ENCODE measurements at regions not wholly inside any gene's neighbourhood (a gene's known extent, or its start where the extent isn't known, plus 50 kb on each side); places are given as distances from the start of the nearest gene placed in this dataset.
A peak's percentile ranks its signal among the peaks of the same experiment; 100 is the strongest.

GRCh38 chr12:92614001-92614400 is 88.8 kb upstream of the PLEKHG7 start:
- no peak for DNase-seq

DNA sequence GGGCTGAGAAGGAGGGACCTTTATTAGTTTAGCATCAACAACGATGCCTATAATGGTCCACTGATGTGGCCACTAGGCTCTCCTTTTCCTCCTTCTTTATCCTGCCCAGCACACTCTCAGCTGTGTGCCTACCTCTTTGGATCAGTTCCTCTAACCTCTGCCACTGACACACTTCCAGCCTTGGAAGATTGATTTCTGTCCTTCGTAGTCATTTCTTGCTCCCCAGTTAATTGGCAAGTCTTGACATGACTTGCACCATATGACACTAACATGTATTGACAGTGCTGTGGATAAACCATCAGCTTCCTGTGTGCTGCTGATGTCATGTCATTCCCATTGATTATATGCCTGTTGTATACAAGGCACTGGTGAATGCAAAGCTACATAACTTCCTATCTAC is 90.2 kb upstream of the PLEKHG7 start:
- no peak for DNase-seq

- DNase-seq: peak; percentile 27 to 39
Measured at GRCh38 chr12:92608151-92609091, 94.4 kb upstream of the PLEKHG7 start.

GRCh38 chr12:92606956-92607355 is 95.8 kb upstream of the PLEKHG7 start:
- DNase-seq: no peak

DNA sequence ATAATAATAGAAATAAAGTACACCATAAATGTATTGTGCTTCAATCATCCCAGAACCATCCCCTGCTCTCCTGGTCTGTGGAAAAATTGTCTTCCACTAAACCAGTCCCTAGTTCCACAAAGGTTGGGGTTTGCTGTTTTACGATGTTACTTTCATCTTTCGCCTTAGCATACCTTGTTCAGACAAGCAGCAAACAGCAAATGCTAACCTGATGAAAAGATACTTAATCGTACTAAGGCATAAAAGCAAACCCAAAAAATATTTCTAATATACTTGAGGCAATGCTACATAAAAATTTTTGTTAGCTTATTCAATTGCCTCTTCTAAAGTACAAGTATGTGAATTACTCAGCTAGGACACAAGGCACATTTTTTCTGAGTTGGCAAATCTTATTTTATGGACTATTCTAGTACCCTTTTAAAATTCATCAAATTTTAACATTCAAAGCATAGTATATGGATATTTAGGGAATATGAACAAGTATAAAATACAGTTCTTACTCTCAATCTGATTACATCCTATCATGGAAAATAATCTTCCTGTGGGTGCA is 97.1 kb upstream of the PLEKHG7 start:
- no peak for DNase-seq

- DNase-seq: no peak
Measured at GRCh38 chr12:92604786-92605185, 98.0 kb upstream of the PLEKHG7 start.

- DNase-seq: no peak
Measured at GRCh38 chr12:92603741-92604432, 98.9 kb upstream of the PLEKHG7 start.

GRCh38 chr12:92602930-92603623 is 99.7 kb upstream of the PLEKHG7 start:
- no peak for DNase-seq

GRCh38 chr12:92602476-92602875 is 100.3 kb upstream of the PLEKHG7 start:
- DNase-seq: no peak

DNA sequence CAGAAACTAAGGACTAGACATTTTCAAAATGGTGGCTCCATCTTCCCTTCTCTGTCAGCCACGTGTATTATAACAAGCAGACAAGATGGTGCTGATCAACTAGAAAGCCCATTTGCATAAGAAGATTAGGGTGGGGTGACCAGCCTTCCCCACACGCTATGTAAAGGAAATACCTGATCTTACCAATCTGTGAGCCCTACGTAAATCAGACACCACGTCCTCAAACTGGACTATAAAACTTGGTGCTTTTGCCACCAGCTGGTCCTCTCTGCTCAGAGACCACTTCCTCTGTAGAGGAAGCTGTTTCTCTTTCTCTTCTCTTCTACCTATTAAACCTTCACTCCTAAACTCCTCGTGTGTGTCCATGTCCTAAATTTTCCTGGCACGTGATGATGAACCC is 101.1 kb upstream of the PLEKHG7 start:
- DNase-seq: no peak

GRCh38 chr12:92601176-92601575 is 101.6 kb upstream of the PLEKHG7 start:
- DNase-seq: no peak

DNA sequence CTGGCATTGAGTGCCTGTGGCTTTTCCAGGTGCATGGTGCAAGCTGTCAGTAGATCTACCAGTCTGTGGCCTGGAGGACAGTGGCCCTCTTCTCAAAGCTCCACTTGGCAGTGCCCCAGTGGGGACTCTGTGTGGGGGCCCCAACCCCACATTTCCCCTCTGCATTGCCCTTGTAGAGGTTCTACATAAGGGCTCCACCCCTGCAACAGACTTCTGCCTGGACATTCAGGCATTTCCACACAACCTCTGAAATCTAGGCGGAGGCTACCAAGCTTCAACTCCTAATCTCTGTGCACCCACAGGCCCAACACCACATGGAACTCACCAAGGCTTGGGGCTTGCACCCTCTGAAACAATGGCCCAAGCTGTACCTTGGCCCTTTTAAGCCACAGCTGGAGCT is 102.7 kb upstream of the PLEKHG7 start:
- DNase-seq: no peak

GRCh38 chr12:92597997-92598396 is 104.8 kb upstream of the PLEKHG7 start:
- no peak for DNase-seq

DNA sequence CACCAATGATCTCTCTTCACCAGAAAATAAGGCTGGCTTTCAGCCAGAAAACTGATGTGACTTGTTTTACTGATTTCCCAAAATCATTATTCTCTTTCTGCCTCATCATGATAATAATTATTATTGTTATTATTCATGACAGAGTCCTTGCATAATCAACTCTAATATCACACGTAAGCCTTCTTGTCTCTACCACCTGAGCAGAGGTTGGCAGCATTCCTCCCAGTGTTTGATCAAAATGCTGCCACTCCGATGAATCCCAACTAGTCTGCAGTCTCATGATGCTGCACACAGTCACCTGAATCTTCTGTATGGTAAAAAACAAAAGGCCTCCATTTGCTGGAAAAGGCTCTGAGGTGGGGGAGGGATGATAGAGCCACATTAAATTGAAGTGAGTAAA is 105.7 kb upstream of the PLEKHG7 start:
- no peak for DNase-seq

DNA sequence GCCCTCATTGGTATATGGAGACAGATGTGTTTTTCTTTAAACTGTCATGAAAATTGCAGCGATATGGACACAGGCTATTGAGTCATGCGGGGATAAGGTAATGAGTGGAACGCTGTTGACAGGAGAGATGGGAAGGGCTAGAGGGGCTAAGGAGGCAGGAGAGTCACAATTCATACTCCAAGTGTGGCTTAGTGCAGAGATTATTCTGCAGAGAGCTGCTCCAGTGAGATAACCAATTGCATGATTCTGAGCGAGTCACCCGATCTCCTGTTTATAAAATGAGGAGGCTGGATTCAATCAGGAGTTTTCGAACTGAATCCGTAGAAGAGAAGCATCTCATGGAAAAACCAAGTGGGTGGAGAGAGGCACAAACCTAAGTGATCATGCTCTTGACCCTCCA is 106.4 kb upstream of the PLEKHG7 start:
- no peak for DNase-seq

DNA sequence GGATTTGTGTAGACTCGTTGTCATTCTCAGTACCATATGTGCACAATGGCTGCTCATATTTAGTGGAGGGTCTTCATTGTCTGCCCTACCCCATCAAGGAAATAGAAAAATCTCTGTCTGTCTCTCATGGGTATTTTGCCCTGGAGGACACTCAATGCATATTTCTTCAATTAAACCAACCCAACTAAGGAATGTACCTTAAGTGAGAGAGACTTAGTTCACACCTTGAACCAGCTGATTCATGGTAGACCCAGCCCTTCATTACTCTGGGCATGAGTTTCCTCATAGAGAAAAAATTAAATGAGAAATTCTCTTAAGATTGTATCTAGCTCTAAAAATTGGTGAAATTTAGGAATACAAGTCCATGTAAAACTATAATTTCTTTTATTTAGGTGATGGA is 107.1 kb upstream of the PLEKHG7 start:
- DNase-seq: no peak

GRCh38 chr12:92593734-92594402 is 108.9 kb upstream of the PLEKHG7 start:
- DNase-seq: no peak

- DNase-seq: no peak
Measured at GRCh38 chr12:92585115-92585727, 117.6 kb upstream of the PLEKHG7 start.

GRCh38 chr12:92583910-92584309 is 118.9 kb upstream of the PLEKHG7 start:
- no peak for DNase-seq

- no peak for DNase-seq
Measured at GRCh38 chr12:92582893-92583292, 119.9 kb upstream of the PLEKHG7 start.

DNA sequence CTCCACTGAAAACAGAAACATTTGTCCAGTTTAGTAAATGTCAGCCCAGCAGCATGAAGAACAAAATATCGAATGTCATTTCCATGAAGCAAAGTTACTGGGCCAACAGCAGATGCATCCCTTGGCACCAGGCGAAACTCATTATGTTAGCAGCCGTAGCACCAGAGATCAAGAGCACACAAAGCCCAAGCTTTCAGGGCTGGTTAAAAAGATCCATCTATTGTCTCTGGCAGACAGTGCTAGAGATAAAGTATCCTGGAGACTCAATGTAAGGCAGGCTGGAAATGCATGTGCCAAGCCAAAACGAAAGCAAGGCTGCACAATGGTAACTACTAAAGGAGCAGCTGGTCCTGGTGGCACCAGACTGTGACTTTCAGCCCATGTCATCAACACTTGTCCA is 120.3 kb upstream of the PLEKHG7 start:
- no peak for DNase-seq

DNA sequence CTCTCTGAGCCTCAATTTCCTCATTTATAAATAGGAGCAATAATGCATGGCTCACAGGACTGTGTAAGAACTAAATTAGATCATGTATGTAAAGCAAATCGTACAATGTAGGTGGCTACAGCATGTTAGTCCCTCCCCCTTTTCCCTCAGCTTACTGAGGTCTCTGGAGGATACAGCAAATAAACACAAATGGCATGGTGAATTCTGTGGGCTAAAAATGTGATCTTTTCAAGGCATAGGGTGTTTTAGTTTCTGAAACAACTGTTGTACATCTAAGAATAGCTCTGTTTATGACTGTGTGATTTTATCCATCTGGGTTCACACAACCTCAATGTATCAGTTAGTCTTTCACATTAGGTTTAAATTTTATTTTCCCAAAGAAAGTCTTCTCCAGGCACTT is 121.2 kb upstream of the PLEKHG7 start:
- DNase-seq: no peak

Measured in NCI-H524 (cell line).